CD4-positive, alpha-beta T cell (primary cell): ENCODE measurements at regions not wholly inside any gene's neighbourhood (a gene's known extent, or its start where the extent isn't known, plus 50 kb on each side); places are given as distances from the start of the nearest gene placed in this dataset.

ENCODE experiments used
- ATAC-seq: fragments of 200-7000 bp; cut with Tn5 transposase; one replicate; pipeline ENCODE4 v1.10.0; 2022; ENCODE audit warnings: mild to moderate bottlenecking; ENCODE audit not compliant: poor library complexity
- CTCF ChIA-PET: fragments of 350-600 bp; sonication (Branson Sonifier 250); formaldehyde crosslinking; loops from one replicate; lab custom pipeline; 2021; ENCODE audit warnings: antibody characterized with exemption, inconsistent platforms; lab: Charles Lee
- POLR2A ChIA-PET: fragments of 350-600 bp; sonication (Branson Sonifier 250); formaldehyde crosslinking; loops from one replicate; lab custom pipeline; 2021; ENCODE audit warnings: antibody characterized with exemption, inconsistent platforms; lab: Charles Lee
- DNase-seq, 14 experiments: peaks; one replicate each; pipeline ENCODE4 v3.0.0-alpha.2; 2013 to 2020; ENCODE audit warnings: mixed read lengths in 2 of 14
- H3K27ac ChIP-seq, 2 donors: one replicate each; pipeline versions ENCODE4 v1.5.1 to v1.7.0; 2013; ENCODE audit warnings: low read length in 2 of 2, low read depth in 1 of 2, mild to moderate bottlenecking in 1 of 2
- H3K27me3 ChIP-seq, 2 experiments: 1 replicate in 1 of 2; 2 replicates in 1 of 2; pipeline versions ENCODE4 v1.6.1 to v1.7.0; 2013; ENCODE audit warnings: low read length in 2 of 2, control low read depth in 1 of 2, mild to moderate bottlenecking in 1 of 2, moderate library complexity in 1 of 2; ENCODE audit not compliant: insufficient read depth in 2 of 2, control insufficient read depth in 1 of 2
- H3K36me3 ChIP-seq: one replicate; pipeline ENCODE4 v1.6.1; 2013; ENCODE audit warnings: low read length, control low read depth; ENCODE audit not compliant: insufficient read depth
- H3K4me1 ChIP-seq: one replicate; pipeline ENCODE4 v1.6.1; 2013; ENCODE audit warnings: low read length, control low read depth; ENCODE audit not compliant: insufficient read depth
- H3K4me3 ChIP-seq: one replicate; pipeline ENCODE4 v1.5.1; 2013; ENCODE audit warnings: mild to moderate bottlenecking, low read length, moderate library complexity
- H3K9me3 ChIP-seq, 2 experiments: 1 replicate in 1 of 2; 2 replicates in 1 of 2; pipeline versions ENCODE4 v1.6.1 to v1.7.0; 2013; ENCODE audit warnings: low read length in 2 of 2, mild to moderate bottlenecking in 2 of 2, control low read depth in 1 of 2, moderate library complexity in 1 of 2; ENCODE audit not compliant: control insufficient read depth in 1 of 2, insufficient read depth in 1 of 2
- H3K27ac Mint-ChIP-seq: one replicate; pipeline ENCODE4 v1.8.0; 2020; ENCODE audit warnings: mixed read lengths
- H3K27me3 Mint-ChIP-seq: one replicate; pipeline ENCODE4 v1.8.0; 2021; ENCODE audit warnings: mixed read lengths
- H3K36me3 Mint-ChIP-seq: one replicate; pipeline ENCODE4 v1.8.0; 2021; ENCODE audit warnings: low read depth, mixed read lengths
- H3K4me1 Mint-ChIP-seq: one replicate; pipeline ENCODE4 v1.8.0; 2021; ENCODE audit warnings: low read depth, mixed read lengths
- H3K4me3 Mint-ChIP-seq: one replicate; pipeline ENCODE4 v1.8.0; 2020; ENCODE audit warnings: mild to moderate bottlenecking, mixed read lengths
- H3K9me3 Mint-ChIP-seq: one replicate; pipeline ENCODE4 v1.8.0; 2020; ENCODE audit warnings: mixed read lengths
- intact Hi-C, 2 experiments: fragments of 100-400 bp; cut with DNase I in 1 of 2; cut with micrococcal nuclease in 1 of 2; formaldehyde crosslinking; loops; one replicate each; pipeline versions ENCODE4 v1.15.1 to v1.9.0; 2023 to 2025; cut with DNase I, micrococcal nuclease
- TF ChIP-seq, protein P1 (sequence below): fragments of 200-600 bp; IDR thresholded peaks from one replicate; pipeline ENCODE4 v1.8.0; 2022; ENCODE audit warnings: antibody characterized with exemption, mild to moderate bottlenecking

DNA sequence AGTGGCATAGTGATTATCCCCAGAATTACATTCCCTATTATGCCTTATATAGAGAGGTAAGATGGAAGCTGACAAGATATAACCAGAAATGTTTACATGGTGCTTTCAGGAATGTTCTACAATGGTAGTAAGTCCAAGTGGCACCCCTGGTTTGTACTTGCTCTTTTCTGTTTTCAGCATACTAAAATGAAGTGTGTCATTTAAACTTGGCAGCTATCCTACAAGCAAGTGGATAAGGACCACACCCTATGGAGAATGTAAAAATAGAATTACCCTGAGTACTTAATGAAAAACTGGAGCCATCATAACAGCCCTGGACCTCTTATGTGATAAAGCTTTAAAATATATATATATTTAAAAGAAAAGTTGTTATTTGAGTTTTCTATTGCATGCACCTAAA lies 1012.7 kb upstream of the CADM2 start:
- Histone ChIP-seq H3K36me3 (no peaks in the 10 kb centered on the region), H3K4me3 (no peak overlapping the region), H3K27ac (no peak overlapping the region), H3K4me1 (no peaks in the 10 kb centered on the region), H3K27me3 (no peaks in the 10 kb centered on the region), H3K9me3 (peaks cover 0 to 8% of the 10 kb centered on the region in 2 experiments)
- intact Hi-C loops: no loop called here
- DNase-seq (no peak), ATAC-seq (no peak)
- POLR2A ChIA-PET: no interaction called here
- no peaks in the 10 kb centered on the region for H3K36me3 Mint-ChIP-seq
- no peaks in the 10 kb centered on the region for H3K27me3 Mint-ChIP-seq
- CTCF ChIA-PET: interaction anchor here (0.5 kb wide), 1 partner anchor 72 kb away, joined by 3 read pairs; no protein-coding TSS in a partner anchor
- peaks cover 4% of the 10 kb centered on the region for H3K9me3 Mint-ChIP-seq
- no peaks in the 10 kb centered on the region for H3K4me1 Mint-ChIP-seq
- TF ChIP-seq, protein P1, sequence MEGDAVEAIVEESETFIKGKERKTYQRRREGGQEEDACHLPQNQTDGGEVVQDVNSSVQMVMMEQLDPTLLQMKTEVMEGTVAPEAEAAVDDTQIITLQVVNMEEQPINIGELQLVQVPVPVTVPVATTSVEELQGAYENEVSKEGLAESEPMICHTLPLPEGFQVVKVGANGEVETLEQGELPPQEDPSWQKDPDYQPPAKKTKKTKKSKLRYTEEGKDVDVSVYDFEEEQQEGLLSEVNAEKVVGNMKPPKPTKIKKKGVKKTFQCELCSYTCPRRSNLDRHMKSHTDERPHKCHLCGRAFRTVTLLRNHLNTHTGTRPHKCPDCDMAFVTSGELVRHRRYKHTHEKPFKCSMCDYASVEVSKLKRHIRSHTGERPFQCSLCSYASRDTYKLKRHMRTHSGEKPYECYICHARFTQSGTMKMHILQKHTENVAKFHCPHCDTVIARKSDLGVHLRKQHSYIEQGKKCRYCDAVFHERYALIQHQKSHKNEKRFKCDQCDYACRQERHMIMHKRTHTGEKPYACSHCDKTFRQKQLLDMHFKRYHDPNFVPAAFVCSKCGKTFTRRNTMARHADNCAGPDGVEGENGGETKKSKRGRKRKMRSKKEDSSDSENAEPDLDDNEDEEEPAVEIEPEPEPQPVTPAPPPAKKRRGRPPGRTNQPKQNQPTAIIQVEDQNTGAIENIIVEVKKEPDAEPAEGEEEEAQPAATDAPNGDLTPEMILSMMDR: no peak
- H3K4me3 Mint-ChIP-seq: no peak overlapping the region
- no peak overlapping the region for H3K27ac Mint-ChIP-seq

DNA sequence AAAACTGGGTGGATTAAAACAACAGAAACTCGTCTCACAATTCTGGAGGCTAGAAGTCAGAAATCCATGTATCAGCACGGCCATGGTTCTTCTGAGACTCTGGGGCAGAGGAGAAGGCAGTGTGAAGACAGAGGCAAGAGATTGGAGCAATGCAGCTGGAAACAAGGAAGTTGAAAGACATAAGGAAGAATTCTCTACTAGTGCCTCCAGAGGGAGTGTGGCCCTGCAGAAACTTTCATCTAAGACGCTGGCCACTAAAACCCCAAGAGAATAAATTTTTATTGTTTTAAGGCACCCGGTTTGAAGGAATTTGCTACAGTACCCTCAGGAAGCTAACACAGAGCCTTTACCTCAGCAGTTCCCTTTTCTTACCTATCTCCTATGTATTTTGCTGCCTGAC lies 1012.2 kb upstream of the CADM2 start:
- no peaks in the 10 kb centered on the region for H3K36me3 ChIP-seq
- DNase-seq: no peak
- intact Hi-C loops: no loop called here
- Mint-ChIP-seq H3K27ac (no peak overlapping the region), H3K4me3 (no peak overlapping the region), H3K9me3 (peaks cover 4% of the 10 kb centered on the region), H3K36me3 (no peaks in the 10 kb centered on the region), H3K4me1 (no peaks in the 10 kb centered on the region), H3K27me3 (no peaks in the 10 kb centered on the region)
- ATAC-seq: no peak
- H3K27me3 ChIP-seq: no peaks in the 10 kb centered on the region
- H3K27ac ChIP-seq: no peak overlapping the region
- TF ChIP-seq, protein P1: no peak
- POLR2A ChIA-PET: no interaction called here
- CTCF ChIA-PET: no interaction called here
- H3K4me3 ChIP-seq: no peak overlapping the region
- H3K4me1 ChIP-seq: no peaks in the 10 kb centered on the region
- peaks cover 0 to 8% of the 10 kb centered on the region in 2 experiments for H3K9me3 ChIP-seq

DNA sequence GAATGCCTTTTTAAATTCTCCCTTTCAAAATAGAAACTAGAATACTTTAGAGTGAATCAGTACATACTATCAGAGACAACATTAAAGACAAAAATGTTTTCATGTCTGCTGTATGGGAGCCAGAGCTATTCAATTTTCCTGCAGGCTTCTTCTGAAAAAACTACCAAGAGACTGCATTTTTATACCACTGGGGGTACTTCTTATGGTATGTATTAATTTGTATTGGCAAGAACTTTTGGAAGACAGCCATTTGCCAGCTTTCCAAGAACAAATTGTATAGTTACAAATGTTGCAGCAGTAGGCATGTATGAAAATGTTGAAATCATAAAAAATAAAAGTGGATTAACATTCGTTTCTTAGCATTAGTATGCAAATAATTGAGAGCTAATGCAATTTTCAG lies 1010.0 kb upstream of the CADM2 start:
- Histone ChIP-seq H3K27me3 (no peaks in the 10 kb centered on the region), H3K9me3 (peaks cover 0 to 4% of the 10 kb centered on the region in 2 experiments), H3K4me3 (no peak overlapping the region), H3K36me3 (no peaks in the 10 kb centered on the region), H3K27ac (no peak overlapping the region), H3K4me1 (no peaks in the 10 kb centered on the region)
- intact Hi-C loops: no loop called here
- Mint-ChIP-seq H3K4me3 (no peak overlapping the region), H3K4me1 (no peaks in the 10 kb centered on the region), H3K27ac (no peak overlapping the region), H3K27me3 (no peaks in the 10 kb centered on the region), H3K36me3 (no peaks in the 10 kb centered on the region), H3K9me3 (peaks cover 4% of the 10 kb centered on the region)
- TF ChIP-seq, protein P1: no peak
- CTCF ChIA-PET: no interaction called here
- ATAC-seq (no peak), DNase-seq (no peak)
- POLR2A ChIA-PET: no interaction called here
